Large intestine (tissue), 3 donors: ENCODE measurements at regions not wholly inside any gene's neighbourhood (a gene's known extent, or its start where the extent isn't known, plus 50 kb on each side); places are given as distances from the start of the nearest gene placed in this dataset.

Experiments used
- DNase-seq, 2 donors: peaks; one replicate each; pipeline versions ENCODE4 v3.0.0 to v3.0.0-alpha.2; 2013
- H3K27ac ChIP-seq: one replicate; pipeline ENCODE4 v1.5.1; 2013; ENCODE audit warnings: low read length
- H3K27me3 ChIP-seq: 2 replicates; pipeline ENCODE4 v1.6.1; 2013; ENCODE audit warnings: low read length; ENCODE audit not compliant: control insufficient read depth, insufficient read depth
- H3K36me3 ChIP-seq: 2 replicates; pipeline ENCODE4 v1.6.1; 2013; ENCODE audit warnings: low read length; ENCODE audit not compliant: control insufficient read depth, insufficient read depth
- H3K4me1 ChIP-seq: one replicate; pipeline ENCODE4 v1.6.1; 2013; ENCODE audit warnings: low read length; ENCODE audit not compliant: control insufficient read depth, insufficient read depth
- H3K4me3 ChIP-seq: one replicate; pipeline ENCODE4 v1.5.1; 2013; ENCODE audit warnings: low read length
- H3K9me3 ChIP-seq: one replicate; pipeline ENCODE4 v1.6.1; 2013; ENCODE audit warnings: mild to moderate bottlenecking, low read depth, low read length, moderate library complexity; ENCODE audit not compliant: control insufficient read depth
- WGBS: methylation state at CpG from one replicate; pipeline ENCODE4 v1.1.5; 2013; ENCODE audit warnings: low lambda C conversion rate; ENCODE audit not compliant: insufficient coverage; 5-methylcytosine and 5-hydroxymethylcytosine counted together

GRCh38 chr2:120678251-120678650, 57.4 kb upstream of the GLI2 start:
- no peaks in the 10 kb centered on the region for H3K4me1 ChIP-seq
- H3K4me3 ChIP-seq = no peak overlapping the region
- no peaks in the 10 kb centered on the region for H3K36me3 ChIP-seq
- peaks cover 55% of the 10 kb centered on the region for H3K27me3 ChIP-seq
- 100% methylated on average over 1 of the region's 7 CpGs for WGBS
- no peaks in the 10 kb centered on the region for H3K9me3 ChIP-seq
- no peak for DNase-seq
- H3K27ac ChIP-seq = no peak overlapping the region

DNA sequence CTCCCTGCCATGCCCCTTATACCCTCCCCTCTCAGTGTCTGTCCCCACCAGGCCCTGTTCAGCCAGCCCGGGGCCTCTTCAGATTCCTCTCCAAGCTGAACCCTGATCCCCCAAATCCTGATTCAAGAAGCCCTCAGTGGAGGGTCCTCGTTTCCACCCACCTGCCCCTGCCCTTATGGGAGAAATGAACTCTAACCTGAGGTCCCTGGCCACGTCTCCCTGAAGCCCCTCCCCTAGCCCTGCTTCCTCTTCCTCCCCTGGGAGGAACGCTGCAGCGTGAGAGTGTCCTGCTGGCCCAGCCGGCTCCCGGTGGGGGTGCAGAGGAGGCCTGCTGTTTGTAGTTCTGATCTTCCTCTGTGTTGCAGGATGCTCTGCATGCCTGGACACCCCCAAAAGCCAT, 56.7 kb upstream of the GLI2 start:
- peaks cover 49% of the 10 kb centered on the region for H3K27me3 ChIP-seq
- H3K36me3 ChIP-seq = no peaks in the 10 kb centered on the region
- H3K9me3 ChIP-seq = no peaks in the 10 kb centered on the region
- no peak overlapping the region for H3K4me3 ChIP-seq
- DNase-seq = no peak
- no peak overlapping the region for H3K27ac ChIP-seq
- WGBS = no CpG with 5 or more reads among the region's 7 CpGs
- no peaks in the 10 kb centered on the region for H3K4me1 ChIP-seq

- peaks cover 45% of the 10 kb centered on the region for H3K27me3 ChIP-seq
- no peak for DNase-seq
- no peaks in the 10 kb centered on the region for H3K4me1 ChIP-seq
- WGBS = no CpG with 5 or more reads among the region's 9 CpGs
- H3K4me3 ChIP-seq = no peak overlapping the region
- H3K27ac ChIP-seq = no peak overlapping the region
- H3K9me3 ChIP-seq = no peaks in the 10 kb centered on the region
- no peaks in the 10 kb centered on the region for H3K36me3 ChIP-seq
Observed at GRCh38 chr2:120679526-120679925, 56.1 kb upstream of the GLI2 start.

GRCh38 chr2:120680136-120680761, 55.4 kb upstream of the GLI2 start:
- Histone ChIP-seq H3K36me3 (no peaks in the 10 kb centered on the region), H3K4me3 (no peak overlapping the region), H3K27ac (no peak overlapping the region), H3K27me3 (peaks cover 41% of the 10 kb centered on the region), H3K4me1 (no peaks in the 10 kb centered on the region), H3K9me3 (no peaks in the 10 kb centered on the region)
- DNase-seq = peak; percentile 75 to 76
- WGBS = no CpG with 5 or more reads among the region's 18 CpGs

- H3K27me3 ChIP-seq = peaks cover 35% of the 10 kb centered on the region
- H3K27ac ChIP-seq = no peak overlapping the region
- H3K4me1 ChIP-seq = no peaks in the 10 kb centered on the region
- no CpG with 5 or more reads among the region's 4 CpGs for WGBS
- no peaks in the 10 kb centered on the region for H3K36me3 ChIP-seq
- no peak for DNase-seq
- no peaks in the 10 kb centered on the region for H3K9me3 ChIP-seq
- H3K4me3 ChIP-seq = no peak overlapping the region
Observed at GRCh38 chr2:120681181-120681580, 54.5 kb upstream of the GLI2 start.

DNA sequence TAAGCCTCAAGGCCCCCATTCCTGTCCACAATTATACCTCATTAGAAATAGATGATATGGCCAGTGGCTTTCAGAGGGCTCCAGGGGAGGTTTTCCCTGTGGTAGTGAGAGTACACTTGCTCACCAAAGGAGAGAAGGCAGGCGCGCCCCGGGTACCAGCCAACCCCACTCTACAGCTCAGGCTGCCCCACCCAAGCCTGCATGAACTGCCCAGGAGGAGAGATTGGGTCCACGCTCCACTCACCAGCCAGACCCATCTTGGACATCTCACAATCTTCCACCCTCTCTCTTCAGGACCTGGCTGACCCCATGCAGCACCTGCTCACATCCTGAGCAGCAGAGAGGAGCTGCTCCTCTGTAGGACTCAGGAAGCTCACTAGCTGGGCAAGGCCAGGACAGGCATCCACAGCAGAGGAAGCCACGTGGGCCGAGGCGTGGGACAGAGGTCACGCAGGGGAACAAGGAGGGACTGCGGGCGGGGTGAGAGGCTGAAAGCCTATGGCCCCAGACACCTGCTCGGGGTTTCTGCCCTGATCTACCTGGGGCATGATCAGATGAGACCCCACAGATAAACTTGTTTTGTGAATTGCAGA, 53.9 kb upstream of the GLI2 start:
- no peaks in the 10 kb centered on the region for H3K4me1 ChIP-seq
- no peak overlapping the region for H3K4me3 ChIP-seq
- peaks cover 33% of the 10 kb centered on the region for H3K27me3 ChIP-seq
- H3K9me3 ChIP-seq = no peaks in the 10 kb centered on the region
- no peak for DNase-seq
- whole genome bisulfite sequencing = no CpG with 5 or more reads among the region's 11 CpGs
- H3K36me3 ChIP-seq = no peaks in the 10 kb centered on the region
- H3K27ac ChIP-seq = no peak overlapping the region

DNA sequence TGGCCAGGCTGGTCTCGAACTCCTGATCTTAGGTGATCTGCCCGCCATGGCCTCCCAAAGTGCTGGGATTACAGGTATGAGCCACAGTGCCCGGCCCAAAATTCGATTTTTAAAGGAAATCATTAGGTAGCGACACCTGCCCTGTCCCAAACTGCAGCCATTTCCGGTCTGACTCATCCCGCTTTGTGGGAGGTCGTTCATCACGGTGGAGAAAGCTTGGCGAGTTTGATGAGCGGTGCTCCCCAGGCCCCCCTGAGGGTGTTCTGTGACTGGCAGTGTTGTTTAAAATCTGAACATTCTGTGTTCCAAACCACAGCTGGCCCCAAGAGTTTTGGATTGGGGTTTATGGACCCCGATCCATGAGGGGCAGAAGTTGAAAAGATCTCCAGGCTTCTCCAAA, 53.0 kb upstream of the GLI2 start:
- Histone ChIP-seq H3K9me3 (no peaks in the 10 kb centered on the region), H3K36me3 (no peaks in the 10 kb centered on the region), H3K4me1 (no peaks in the 10 kb centered on the region), H3K27me3 (peaks cover 27% of the 10 kb centered on the region), H3K27ac (no peak overlapping the region), H3K4me3 (no peak overlapping the region)
- no peak for DNase-seq
- whole genome bisulfite sequencing = no CpG with 5 or more reads among the region's 12 CpGs

DNA sequence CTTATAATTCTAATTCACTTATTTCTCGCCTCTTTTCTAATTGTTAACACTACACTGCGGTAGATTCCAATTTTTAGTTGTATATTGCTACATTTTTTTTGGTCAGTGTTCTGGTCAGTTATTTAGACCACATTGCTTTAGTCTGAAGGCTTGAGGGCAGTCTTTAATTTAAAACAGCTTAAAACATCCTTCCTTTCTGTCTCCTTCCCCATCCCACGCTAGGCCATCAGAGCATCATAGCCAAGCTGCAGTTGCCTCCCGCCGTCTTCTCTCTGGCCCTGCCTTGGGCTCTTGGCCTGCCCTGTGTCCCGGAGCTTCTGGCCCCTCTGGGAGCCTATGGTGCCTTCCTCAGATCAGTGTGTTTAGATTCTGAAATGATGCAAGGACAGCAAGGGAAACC, 52.6 kb upstream of the GLI2 start:
- Histone ChIP-seq H3K27ac (no peak overlapping the region), H3K27me3 (peaks cover 27% of the 10 kb centered on the region), H3K4me1 (no peaks in the 10 kb centered on the region), H3K9me3 (no peaks in the 10 kb centered on the region), H3K4me3 (no peak overlapping the region), H3K36me3 (no peaks in the 10 kb centered on the region)
- WGBS = 100% methylated on average over 2 of the region's 6 CpGs
- no peak for DNase-seq

DNA sequence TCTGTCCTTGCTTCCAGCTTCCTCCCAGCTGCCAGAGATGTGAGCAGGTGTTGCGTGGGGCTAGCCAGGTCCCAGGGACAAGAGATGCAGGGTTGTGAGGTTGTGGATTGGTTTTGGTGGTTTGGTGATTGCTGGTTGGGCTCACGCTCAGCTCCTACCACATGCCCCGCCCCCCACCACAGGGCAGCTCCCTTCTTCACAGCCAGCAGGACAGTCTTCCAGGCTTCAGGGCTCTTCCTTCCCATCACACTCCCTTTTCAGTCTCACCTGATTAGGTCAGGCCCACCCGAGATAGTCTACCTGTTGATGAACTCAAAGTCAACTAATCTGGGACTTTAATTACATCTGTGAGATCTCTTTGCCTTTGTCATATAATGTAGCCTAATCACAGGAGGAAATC, 52.0 kb upstream of the GLI2 start:
- DNase-seq = no peak
- H3K36me3 ChIP-seq = no peaks in the 10 kb centered on the region
- H3K4me1 ChIP-seq = no peaks in the 10 kb centered on the region
- no peak overlapping the region for H3K4me3 ChIP-seq
- no peak overlapping the region for H3K27ac ChIP-seq
- 80% methylated on average over 1 of the region's 4 CpGs for WGBS
- H3K27me3 ChIP-seq = peaks cover 27% of the 10 kb centered on the region
- no peaks in the 10 kb centered on the region for H3K9me3 ChIP-seq

GRCh38 chr2:120684289-120685065, 51.2 kb upstream of the GLI2 start:
- H3K27ac ChIP-seq = no peak overlapping the region
- DNase-seq = no peak
- no peak overlapping the region for H3K4me3 ChIP-seq
- 67% methylated on average over 1 of the region's 9 CpGs for WGBS
- no peaks in the 10 kb centered on the region for H3K9me3 ChIP-seq
- no peaks in the 10 kb centered on the region for H3K4me1 ChIP-seq
- no peaks in the 10 kb centered on the region for H3K36me3 ChIP-seq
- H3K27me3 ChIP-seq = peaks cover 26% of the 10 kb centered on the region
